GM21825 (cell line): ENCODE measurements at regions not wholly inside any gene's neighbourhood (a gene's known extent, or its start where the extent isn't known, plus 50 kb on each side); places are given as distances from the start of the nearest gene placed in this dataset.

Experiments
- ATAC-seq: cut with Tn5 transposase; IDR thresholded peaks from one replicate; pipeline ENCODE4 v1.9.1; 2021; ENCODE audit warnings: mild to moderate bottlenecking, moderate library complexity; ENCODE audit not compliant: unreplicated experiment

- no peak for ATAC-seq
Measured at GRCh38 chr3:148246291-148246923, 451.3 kb upstream of the AGTR1 start.

- no peak for ATAC-seq
Measured at GRCh38 chr3:148253713-148254112, 444.0 kb upstream of the AGTR1 start.

- no peak for ATAC-seq
Measured at GRCh38 chr3:148254402-148254801, 443.3 kb upstream of the AGTR1 start.

- ATAC-seq: no peak
Measured at GRCh38 chr3:148255981-148256969, 441.4 kb upstream of the AGTR1 start.

DNA sequence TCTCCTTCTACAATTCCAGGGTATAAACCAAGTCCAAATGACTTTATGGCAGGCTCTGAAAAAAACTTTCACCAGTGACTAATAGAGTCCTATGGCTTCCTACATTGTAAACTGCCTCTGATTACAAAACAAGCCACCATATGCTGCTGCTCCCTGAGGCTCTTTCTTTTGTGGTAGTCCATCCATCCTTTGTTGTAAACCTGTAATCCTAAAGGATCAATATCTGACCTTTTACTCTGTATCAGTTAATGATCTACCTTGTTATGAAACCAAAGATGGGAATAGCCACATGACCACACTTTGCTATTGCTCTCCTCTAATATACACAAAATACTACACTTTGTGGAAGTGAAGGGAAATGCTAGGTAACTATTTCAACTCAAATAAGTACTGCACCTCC, 434.7 kb upstream of the AGTR1 start:
- ATAC-seq: no peak

DNA sequence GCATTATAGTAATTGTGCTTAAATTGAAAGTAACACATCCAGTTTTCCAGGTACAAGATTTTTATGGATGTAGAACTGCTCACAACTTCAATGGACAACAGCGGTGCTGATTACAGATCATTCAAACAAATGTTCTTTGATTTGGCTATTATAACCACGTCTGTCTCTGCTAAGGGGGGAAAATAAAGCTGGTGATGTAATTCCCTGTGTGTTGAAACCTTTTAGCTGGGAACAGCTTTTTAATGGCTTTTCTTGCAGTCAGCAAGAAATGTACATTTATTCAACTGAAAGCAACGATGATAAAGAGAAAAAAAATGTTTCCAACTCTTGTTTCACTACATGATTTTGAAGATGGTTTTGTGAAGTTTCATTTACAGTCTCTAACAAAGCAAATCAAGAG, 431.9 kb upstream of the AGTR1 start:
- ATAC-seq: no peak

DNA sequence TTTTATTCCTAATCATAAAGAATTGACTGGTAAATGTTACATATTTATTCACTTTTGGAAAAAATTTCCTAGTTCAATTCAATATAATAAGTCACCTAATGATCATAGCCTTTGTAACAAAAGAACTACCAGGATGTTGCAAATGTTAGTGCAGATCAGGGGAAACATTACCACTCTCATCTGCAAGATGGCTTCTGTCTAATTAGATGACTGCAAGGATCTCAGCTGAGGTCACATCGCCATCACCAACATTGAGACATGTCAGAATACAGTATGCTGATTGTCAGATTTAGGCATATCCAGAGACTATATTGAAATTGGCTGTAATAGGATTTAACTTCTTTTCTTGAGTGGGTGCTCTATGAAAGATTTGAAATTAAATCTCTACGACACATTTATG, 431.4 kb upstream of the AGTR1 start:
- no peak for ATAC-seq

- no peak for ATAC-seq
Measured at GRCh38 chr3:148269816-148270215, 427.9 kb upstream of the AGTR1 start.

DNA sequence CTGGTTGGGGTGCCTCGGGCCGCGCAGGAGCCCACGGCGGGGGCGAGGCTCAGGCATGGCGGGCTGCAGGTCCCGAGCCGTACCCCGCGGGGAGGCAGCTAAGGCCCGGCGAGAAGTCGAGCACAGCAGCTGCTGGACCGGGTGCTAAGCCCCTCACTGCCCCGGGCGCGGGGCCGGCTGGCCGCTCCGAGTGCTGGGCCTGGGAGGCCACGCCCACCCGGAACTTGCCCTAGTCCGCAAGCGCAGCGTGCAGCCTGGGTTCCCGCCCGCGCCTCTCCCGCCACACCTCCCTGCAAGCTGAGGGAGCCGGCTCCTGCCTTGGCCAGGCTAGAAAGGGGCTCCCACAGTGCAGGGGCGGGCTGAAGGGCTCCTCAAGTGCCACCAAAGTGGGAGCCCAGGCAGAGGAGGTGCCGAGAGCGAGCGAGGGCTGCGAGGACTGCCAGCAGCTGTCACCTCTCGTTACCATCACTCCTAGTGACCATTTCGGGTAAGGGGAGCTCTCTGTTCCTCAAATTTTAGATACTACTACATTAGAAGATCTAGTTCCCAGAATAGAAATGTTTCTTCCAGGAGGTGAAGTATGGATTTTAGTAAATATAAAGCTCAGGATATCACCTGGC, 417.0 kb upstream of the AGTR1 start:
- ATAC-seq: no peak

- ATAC-seq: no peak
Measured at GRCh38 chr3:148289159-148289558, 408.5 kb upstream of the AGTR1 start.

DNA sequence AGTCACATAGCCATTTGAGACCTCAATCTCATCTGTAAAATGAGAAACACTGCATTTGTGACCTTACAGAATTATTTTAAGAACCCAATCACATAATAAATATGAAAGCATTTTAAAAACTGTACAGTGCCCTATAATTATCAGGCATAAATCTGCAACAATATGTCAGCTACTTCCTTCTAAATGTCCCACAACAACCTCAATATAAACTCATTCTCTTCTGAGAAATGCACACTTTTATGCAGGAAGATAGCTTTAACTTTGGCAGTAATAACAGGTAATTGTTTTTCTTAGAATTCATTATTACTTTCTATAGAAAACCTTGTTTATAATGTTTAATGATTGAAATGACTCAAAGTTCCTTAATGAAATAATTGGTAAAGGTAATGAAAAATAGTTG, 400.7 kb upstream of the AGTR1 start:
- ATAC-seq: no peak

- ATAC-seq: peak; percentile 58
Measured at GRCh38 chr3:148307443-148307843, 390.3 kb upstream of the AGTR1 start.

DNA sequence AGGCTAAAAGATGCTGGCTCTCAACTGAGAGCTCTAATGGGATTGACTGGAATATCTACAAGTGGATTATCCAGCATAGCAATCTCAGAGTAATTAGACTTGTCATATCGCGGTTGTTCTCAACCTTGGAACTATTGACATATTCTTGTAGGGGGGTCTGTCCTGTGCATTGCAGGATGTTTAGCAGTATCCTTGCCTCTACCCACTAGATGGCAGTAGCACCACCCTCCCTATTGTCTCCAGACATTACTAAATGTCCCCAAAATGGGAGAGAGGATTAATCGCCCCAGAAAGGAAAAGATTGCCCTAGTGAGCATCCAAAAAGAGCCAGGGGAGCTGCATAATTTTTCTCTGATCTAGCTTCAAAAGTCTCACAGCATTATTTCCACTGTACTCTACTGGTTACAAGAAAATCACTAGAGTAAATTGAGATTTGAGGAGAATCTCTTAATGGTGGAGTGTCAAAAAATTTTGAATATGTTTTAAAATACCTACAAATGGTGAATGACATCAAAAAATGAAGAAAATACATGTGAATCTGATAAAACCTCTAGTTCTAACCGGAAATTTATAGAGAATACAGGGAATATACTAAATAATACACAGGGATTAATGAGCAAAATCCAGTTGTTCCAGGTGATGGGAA, 388.2 kb upstream of the AGTR1 start:
- ATAC-seq: peak; percentile 90

GRCh38 chr3:148315756-148316155, 381.9 kb upstream of the AGTR1 start:
- ATAC-seq: no peak

DNA sequence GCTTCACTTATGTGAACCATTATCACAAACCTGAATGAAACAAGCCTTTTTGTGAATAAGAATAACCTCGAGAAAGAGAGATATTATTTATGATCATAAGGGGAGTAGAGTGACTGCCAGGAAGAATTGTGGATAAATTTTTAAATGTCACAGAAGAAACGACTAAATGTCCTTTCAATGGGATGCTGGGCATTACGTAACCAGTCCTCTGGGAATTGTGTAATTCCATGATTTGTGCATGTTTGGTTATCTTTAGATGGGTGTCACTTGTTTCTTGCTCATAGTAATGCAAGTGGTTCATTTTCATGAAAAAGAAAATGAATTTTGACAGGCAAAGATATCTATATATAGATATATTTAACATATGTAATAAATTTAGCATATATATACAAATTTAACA, 379.5 kb upstream of the AGTR1 start:
- ATAC-seq: no peak

GRCh38 chr3:148319161-148319915, 378.4 kb upstream of the AGTR1 start:
- peak; percentile 95 for ATAC-seq

DNA sequence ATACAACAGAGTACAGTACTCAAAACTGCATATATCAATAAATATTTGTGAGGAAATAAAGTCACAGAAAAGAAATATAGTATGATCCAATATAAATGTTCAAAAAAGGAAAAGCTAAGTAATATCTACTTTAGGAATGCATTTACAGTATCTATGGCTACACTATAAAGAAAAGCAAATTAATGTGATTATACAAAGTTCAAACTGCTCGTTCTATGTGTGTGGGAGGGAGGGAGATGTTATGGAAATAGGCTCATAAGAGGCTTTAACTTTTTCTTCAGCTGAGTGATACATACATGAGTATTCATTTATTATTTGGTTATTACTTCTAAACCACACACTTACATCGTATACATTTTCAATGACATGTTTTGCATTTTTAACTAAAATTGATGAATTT, 377.7 kb upstream of the AGTR1 start:
- ATAC-seq: no peak

GRCh38 chr3:148329481-148330235, 368.0 kb upstream of the AGTR1 start:
- ATAC-seq: no peak

- ATAC-seq: no peak
Measured at GRCh38 chr3:148330542-148330941, 367.2 kb upstream of the AGTR1 start.
